ENCODE measurements at regions not wholly inside any gene's neighbourhood (a gene's known extent, or its start where the extent isn't known, plus 50 kb on each side); places are given as distances from the start of the nearest gene placed in this dataset.
"Not testable (repeated sequence)": the region's sequence is repeated elsewhere in the genome, so short reads cannot be mapped to it uniquely, and the experiment has no call there.

- no peak for DNase-seq (ENCODE audit: low read depth)
Measured at GRCh38 chr12:4822572-4822971, 87.1 kb upstream of the KCNA1 start.

- peak; percentile 86 for DNase-seq (ENCODE audit: low read depth)
Measured at GRCh38 chr12:4824380-4824779, 85.3 kb upstream of the KCNA1 start.

GRCh38 chr12:4825011-4825858 is 84.5 kb upstream of the KCNA1 start:
- peak; percentile 9 for DNase-seq (ENCODE audit: low read depth)

- no peak for DNase-seq (ENCODE audit: low read depth)
Measured at GRCh38 chr12:4826909-4827308, 82.8 kb upstream of the KCNA1 start.

GRCh38 chr12:4828176-4828575 is 81.5 kb upstream of the KCNA1 start:
- DNase-seq (ENCODE audit: low read depth): no peak

- DNase-seq (ENCODE audit: low read depth): no peak
Measured at GRCh38 chr12:4829161-4829792, 80.4 kb upstream of the KCNA1 start.

GRCh38 chr12:4829793-4830162 is 79.9 kb upstream of the KCNA1 start:
- no peak for DNase-seq (ENCODE audit: low read depth)

GRCh38 chr12:4830556-4831210 is 79.0 kb upstream of the KCNA1 start:
- DNase-seq (ENCODE audit: low read depth): peak; percentile 10

GRCh38 chr12:4833053-4833452 is 76.7 kb upstream of the KCNA1 start:
- DNase-seq (ENCODE audit: low read depth): no peak

- DNase-seq (ENCODE audit: low read depth): no peak
Measured at GRCh38 chr12:4833524-4833923, 76.2 kb upstream of the KCNA1 start.

- not testable (repeated sequence) for DNase-seq (ENCODE audit: low read depth)
Measured at GRCh38 chr12:4842401-4842800, 67.3 kb upstream of the KCNA1 start.

- no peak for DNase-seq (ENCODE audit: low read depth)
Measured at GRCh38 chr12:4843907-4844306, 65.8 kb upstream of the KCNA1 start.

GRCh38 chr12:4847713-4848112 is 62.0 kb upstream of the KCNA1 start:
- no peak for DNase-seq (ENCODE audit: low read depth)

- no peak for DNase-seq (ENCODE audit: low read depth)
Measured at GRCh38 chr12:4849115-4849541, 60.6 kb upstream of the KCNA1 start.

- no peak for DNase-seq (ENCODE audit: low read depth)
Measured at GRCh38 chr12:4849795-4850345, 59.8 kb upstream of the KCNA1 start.

- no peak for DNase-seq (ENCODE audit: low read depth)
Measured at GRCh38 chr12:4850857-4851380, 58.8 kb upstream of the KCNA1 start.

GRCh38 chr12:4852308-4852707 is 57.4 kb upstream of the KCNA1 start:
- no peak for DNase-seq (ENCODE audit: low read depth)

GRCh38 chr12:4852911-4853310 is 56.8 kb upstream of the KCNA1 start:
- DNase-seq (ENCODE audit: low read depth): no peak

GRCh38 chr12:4855121-4855924 is 54.4 kb upstream of the KCNA1 start:
- DNase-seq (ENCODE audit: low read depth): peak; percentile 78

- no peak for DNase-seq (ENCODE audit: low read depth)
Measured at GRCh38 chr12:4856596-4856995, 53.1 kb upstream of the KCNA1 start.

All from M059J (cell line).